Lower leg skin (tissue), 3 donors: ENCODE measurements at regions not wholly inside any gene's neighbourhood (a gene's known extent, or its start where the extent isn't known, plus 50 kb on each side); places are given as distances from the start of the nearest gene placed in this dataset.

Source experiments
- CTCF ChIP-seq, 3 donors: fragments of 450-650 bp; IDR thresholded peaks; one replicate each; pipeline ENCODE4 v1.5.1; 2016; ENCODE audit warnings: antibody characterized with exemption in 3 of 3, mild to moderate bottlenecking in 3 of 3, moderate library complexity in 2 of 3
- POLR2A ChIP-seq, 2 donors: fragments of 450-650 bp; IDR thresholded peaks; one replicate each; pipeline ENCODE4 v1.6.1; 2016 to 2017; ENCODE audit warnings: antibody characterized with exemption in 2 of 2, mild to moderate bottlenecking in 1 of 2, moderate library complexity in 1 of 2

- TF ChIP-seq CTCF (IDR thresholded peaks at IDR 0.05) (no peak), POLR2A (IDR thresholded peaks at IDR 0.05) (no peak)
These were observed 259.7 kb downstream of the RPRM start for GRCh38 chr2:153218851-153219250.
